Right lobe of liver (tissue), 6 donors: ENCODE measurements at regions not wholly inside any gene's neighbourhood (a gene's known extent, or its start where the extent isn't known, plus 50 kb on each side); places are given as distances from the start of the nearest gene placed in this dataset.

Experiments used
- ATAC-seq, 4 donors: fragments of 200-7000 bp; cut with Tn5 transposase; one replicate each; pipeline ENCODE4 v1.9.1; 2020; ENCODE audit warnings: mild to moderate bottlenecking in 4 of 4, moderate library complexity in 4 of 4
- DNase-seq, 3 donors: peaks; one replicate each; pipeline ENCODE4 v3.0.0-alpha.2; 2020
- H3K27ac ChIP-seq, 3 donors: fragments of 200-600 bp; one replicate each; pipeline ENCODE4 v1.8.0; 2022
- H3K27me3 ChIP-seq, 2 donors: fragments of 200-600 bp; one replicate each; pipeline ENCODE4 v1.8.0; 2022
- H3K36me3 ChIP-seq, 4 donors: fragments of 200-600 bp; sonication (generic) in 1 of 4; one replicate each; pipeline versions ENCODE4 v1.5.1 to v1.8.0; 2017 to 2022; ENCODE audit warnings: control low read depth in 1 of 4
- H3K4me1 ChIP-seq, 4 donors: fragments of 200-600 bp; sonication (generic) in 1 of 4; one replicate each; pipeline versions ENCODE4 v1.5.1 to v1.8.0; 2017 to 2022; ENCODE audit warnings: control low read depth in 1 of 4
- H3K4me3 ChIP-seq, 3 donors: fragments of 200-600 bp; one replicate each; pipeline ENCODE4 v1.8.0; 2022
- H3K9me3 ChIP-seq, 4 donors: fragments of 200-600 bp; sonication (generic) in 1 of 4; one replicate each; pipeline versions ENCODE4 v1.5.1 to v1.8.0; 2017 to 2022; ENCODE audit warnings: control low read depth in 1 of 4
- CTCF ChIP-seq, 4 donors: fragments of 200-600 bp in 3 of 4; fragments of 450-650 bp in 1 of 4; IDR thresholded peaks; one replicate each; pipeline versions ENCODE4 v1.5.1 to v1.8.0; 2016 to 2022; ENCODE audit warnings: antibody characterized with exemption in 4 of 4, mild to moderate bottlenecking in 2 of 4
- POLR2A ChIP-seq: fragments of 450-650 bp; IDR thresholded peaks from one replicate; pipeline ENCODE4 v1.6.1; 2017; ENCODE audit warnings: antibody characterized with exemption, mild to moderate bottlenecking
- WGBS: methylation state at CpG from one replicate; pipeline ENCODE4 v1.1.6; 2018; ENCODE audit warnings: low coverage, low lambda C conversion rate; ENCODE audit not compliant: insufficient coverage; ENCODE audit errors: missing lambda C conversion rate; 5-methylcytosine and 5-hydroxymethylcytosine counted together
- intact Hi-C, 2 donors: fragments of 100-400 bp; cut with DNase I; formaldehyde crosslinking; loops; one replicate each; pipeline versions ENCODE4 v1.11.2 to v1.14.1; 2022
- donor health status: DM: no; HTN: yes; CAD: no.
- donor health status: DM: no; HTN: no; CAD: no.
- donor health status: DM: no; HTN: no; CAD: no.
- donor health status: DM: no; HTN: yes; CAD: no.
- donor health status: DM: no; HTN: yes; CAD: no.

- H3K9me3 ChIP-seq: no peaks in the 10 kb centered on the region
- 40% methylated on average over 2 of the region's 2 CpGs for WGBS
- H3K4me1 ChIP-seq: no peaks in the 10 kb centered on the region
- intact Hi-C loops: no loop called here
- ATAC-seq (no peak), DNase-seq (no peak)
- H3K4me3 ChIP-seq: no peak overlapping the region
- H3K27ac ChIP-seq: no peak overlapping the region
- no peaks in the 10 kb centered on the region for H3K27me3 ChIP-seq
- H3K36me3 ChIP-seq: no peaks in the 10 kb centered on the region
- no peak for TF ChIP-seq CTCF (IDR thresholded peaks at IDR 0.05)
- no peak for TF ChIP-seq POLR2A
These were observed 308.4 kb downstream of the C7orf25 start for GRCh38 chr7:42603496-42603895.

GRCh38 chr7:42597300-42597699, 314.6 kb downstream of the C7orf25 start:
- H3K4me3 ChIP-seq: no peak overlapping the region

GRCh38 chr7:42596737-42597136, 315.1 kb downstream of the C7orf25 start:
- Histone ChIP-seq H3K4me1 (no peaks in the 10 kb centered on the region), H3K27ac (no peak overlapping the region), H3K4me3 (no peak overlapping the region), H3K9me3 (no peaks in the 10 kb centered on the region), H3K36me3 (no peaks in the 10 kb centered on the region), H3K27me3 (no peaks in the 10 kb centered on the region)
- DNase-seq (no peak), ATAC-seq (no peak)
- intact Hi-C loops: no loop called here
- TF ChIP-seq POLR2A (no peak), CTCF (IDR thresholded peaks at IDR 0.05) (no peak)

More at GRCh38 chr7:42597300-42597699, 314.6 kb downstream of the C7orf25 start:
- ATAC-seq (no peak), DNase-seq (no peak)
- H3K27ac ChIP-seq: no peak overlapping the region
- TF ChIP-seq POLR2A (no peak), CTCF (IDR thresholded peaks at IDR 0.05) (no peak)
- no peaks in the 10 kb centered on the region for H3K36me3 ChIP-seq
- H3K4me1 ChIP-seq: no peaks in the 10 kb centered on the region
- no peaks in the 10 kb centered on the region for H3K9me3 ChIP-seq
- 45% methylated on average over 3 of the region's 3 CpGs for WGBS
- intact Hi-C loops: no loop called here
- no peaks in the 10 kb centered on the region for H3K27me3 ChIP-seq

GRCh38 chr7:42593860-42594259, 318.0 kb downstream of the C7orf25 start:
- H3K4me3 ChIP-seq: no peak overlapping the region
- intact Hi-C loops: no loop called here
- TF ChIP-seq CTCF (IDR thresholded peaks at IDR 0.05) (no peak), POLR2A (no peak)
- no peaks in the 10 kb centered on the region for H3K9me3 ChIP-seq
- no peaks in the 10 kb centered on the region for H3K4me1 ChIP-seq
- no peak for ATAC-seq
- H3K36me3 ChIP-seq: no peaks in the 10 kb centered on the region
- no peak overlapping the region for H3K27ac ChIP-seq
- H3K27me3 ChIP-seq: no peaks in the 10 kb centered on the region
- 69% methylated on average over 3 of the region's 3 CpGs for WGBS
- no peak for DNase-seq

- no peak overlapping the region for H3K4me3 ChIP-seq
- H3K27ac ChIP-seq: no peak overlapping the region
- intact Hi-C loops: no loop called here
- ATAC-seq (no peak), DNase-seq (no peak)
- H3K36me3 ChIP-seq: no peaks in the 10 kb centered on the region
- no peaks in the 10 kb centered on the region for H3K9me3 ChIP-seq
- no peaks in the 10 kb centered on the region for H3K27me3 ChIP-seq
- no peaks in the 10 kb centered on the region for H3K4me1 ChIP-seq
- TF ChIP-seq POLR2A (no peak), CTCF (IDR thresholded peaks at IDR 0.05) (no peak)
- WGBS: 49% methylated on average over 2 of the region's 2 CpGs
These were observed 321.0 kb downstream of the C7orf25 start for GRCh38 chr7:42590771-42591310.
